ENCODE measurements at regions not wholly inside any gene's neighbourhood (a gene's known extent, or its start where the extent isn't known, plus 50 kb on each side); places are given as distances from the start of the nearest gene placed in this dataset.
A peak's percentile ranks its signal among the peaks of the same experiment; 100 is the strongest.

DNA sequence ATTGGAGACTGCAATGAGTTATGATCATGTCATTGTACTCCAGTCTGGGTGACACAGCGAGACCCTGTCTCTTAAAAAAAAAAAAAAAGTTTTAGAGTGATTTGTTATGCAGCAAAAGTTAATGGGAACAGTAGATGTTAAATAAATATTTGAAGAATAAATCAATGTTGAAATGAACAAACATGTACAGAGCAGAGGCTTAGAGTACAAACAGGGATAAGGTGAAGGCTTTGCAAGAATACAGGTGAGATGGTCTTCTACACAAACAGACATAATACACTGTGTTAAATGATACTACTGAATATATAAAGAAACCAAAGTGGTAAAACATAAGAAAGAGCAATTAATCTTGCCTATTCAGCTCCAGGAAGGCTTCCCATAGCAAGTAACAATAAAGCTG lies 265.4 kb downstream of the CNTN3 start:
- Histone ChIP-seq H3K9ac (ENCODE audit: low read depth in 1 of 2, low read length in 2 of 2) (no peak overlapping the region), H3K27me3 (ENCODE audit: control insufficient read depth in 4 of 4, insufficient read depth in 4 of 4, low read length in 3 of 4) (no peaks in the 10 kb centered on the region), H3K4me3 (ENCODE audit: low read depth in 1 of 3, low read length in 3 of 3) (no peak overlapping the region), H3K27ac (ENCODE audit: low read depth in 1 of 2, low read length in 2 of 2) (no peak overlapping the region), H3K9me3 (ENCODE audit: control insufficient read depth in 4 of 4, low read length in 3 of 4) (no peaks in the 10 kb centered on the region), H3K36me3 (ENCODE audit: control insufficient read depth in 4 of 4, insufficient read depth in 3 of 4, low read depth in 1 of 4, low read length in 3 of 4) (no peaks in the 10 kb centered on the region), H3K4me1 (ENCODE audit: control insufficient read depth in 4 of 4, insufficient read depth in 4 of 4, low read length in 3 of 4) (peaks cover 6 to 39% (median 25%) of the 10 kb centered on the region in 4 donors)
- no peak for DNase-seq (ENCODE audit: low spot score)
- TF ChIP-seq EGR1 (IDR thresholded peaks at IDR 0.05; ENCODE audit: low read depth in 2 of 2) (no peak), SP1 (IDR thresholded peaks at IDR 0.05) (peak; percentile 37), GABPA (IDR thresholded peaks at IDR 0.05 in 1 of 2, conservative IDR thresholded peaks at IDR 0.05 in 1 of 2) (no peak), FOXA1 (IDR thresholded peaks at IDR 0.05) (no peak), HNF4G (IDR thresholded peaks at IDR 0.05) (no peak), RXRA (IDR thresholded peaks at IDR 0.05) (peak; percentile 20 to 54), TAF1 (conservative IDR thresholded peaks at IDR 0.05) (no peak), RAD21 (IDR thresholded peaks at IDR 0.05) (peak; percentile 16 to 28), NR2F2 (IDR thresholded peaks at IDR 0.05) (no peak), FOXA2 (IDR thresholded peaks at IDR 0.05) (peak; percentile 45), YY1 (IDR thresholded peaks at IDR 0.05) (no peak), JUND (IDR thresholded peaks at IDR 0.05) (no peak), HNF4A (conservative IDR thresholded peaks at IDR 0.05) (peak; percentile 60 to 68)
- TF ChIP-seq, protein P1, sequence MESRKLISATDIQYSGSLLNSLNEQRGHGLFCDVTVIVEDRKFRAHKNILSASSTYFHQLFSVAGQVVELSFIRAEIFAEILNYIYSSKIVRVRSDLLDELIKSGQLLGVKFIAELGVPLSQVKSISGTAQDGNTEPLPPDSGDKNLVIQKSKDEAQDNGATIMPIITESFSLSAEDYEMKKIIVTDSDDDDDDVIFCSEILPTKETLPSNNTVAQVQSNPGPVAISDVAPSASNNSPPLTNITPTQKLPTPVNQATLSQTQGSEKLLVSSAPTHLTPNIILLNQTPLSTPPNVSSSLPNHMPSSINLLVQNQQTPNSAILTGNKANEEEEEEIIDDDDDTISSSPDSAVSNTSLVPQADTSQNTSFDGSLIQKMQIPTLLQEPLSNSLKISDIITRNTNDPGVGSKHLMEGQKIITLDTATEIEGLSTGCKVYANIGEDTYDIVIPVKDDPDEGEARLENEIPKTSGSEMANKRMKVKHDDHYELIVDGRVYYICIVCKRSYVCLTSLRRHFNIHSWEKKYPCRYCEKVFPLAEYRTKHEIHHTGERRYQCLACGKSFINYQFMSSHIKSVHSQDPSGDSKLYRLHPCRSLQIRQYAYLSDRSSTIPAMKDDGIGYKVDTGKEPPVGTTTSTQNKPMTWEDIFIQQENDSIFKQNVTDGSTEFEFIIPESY (IDR thresholded peaks at IDR 0.05): no peak
- TF ChIP-seq, protein P2, sequence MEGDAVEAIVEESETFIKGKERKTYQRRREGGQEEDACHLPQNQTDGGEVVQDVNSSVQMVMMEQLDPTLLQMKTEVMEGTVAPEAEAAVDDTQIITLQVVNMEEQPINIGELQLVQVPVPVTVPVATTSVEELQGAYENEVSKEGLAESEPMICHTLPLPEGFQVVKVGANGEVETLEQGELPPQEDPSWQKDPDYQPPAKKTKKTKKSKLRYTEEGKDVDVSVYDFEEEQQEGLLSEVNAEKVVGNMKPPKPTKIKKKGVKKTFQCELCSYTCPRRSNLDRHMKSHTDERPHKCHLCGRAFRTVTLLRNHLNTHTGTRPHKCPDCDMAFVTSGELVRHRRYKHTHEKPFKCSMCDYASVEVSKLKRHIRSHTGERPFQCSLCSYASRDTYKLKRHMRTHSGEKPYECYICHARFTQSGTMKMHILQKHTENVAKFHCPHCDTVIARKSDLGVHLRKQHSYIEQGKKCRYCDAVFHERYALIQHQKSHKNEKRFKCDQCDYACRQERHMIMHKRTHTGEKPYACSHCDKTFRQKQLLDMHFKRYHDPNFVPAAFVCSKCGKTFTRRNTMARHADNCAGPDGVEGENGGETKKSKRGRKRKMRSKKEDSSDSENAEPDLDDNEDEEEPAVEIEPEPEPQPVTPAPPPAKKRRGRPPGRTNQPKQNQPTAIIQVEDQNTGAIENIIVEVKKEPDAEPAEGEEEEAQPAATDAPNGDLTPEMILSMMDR (IDR thresholded peaks at IDR 0.05; ENCODE audit: low read depth, low read length, missing input control): no peak
- TF ChIP-seq, protein P3, sequence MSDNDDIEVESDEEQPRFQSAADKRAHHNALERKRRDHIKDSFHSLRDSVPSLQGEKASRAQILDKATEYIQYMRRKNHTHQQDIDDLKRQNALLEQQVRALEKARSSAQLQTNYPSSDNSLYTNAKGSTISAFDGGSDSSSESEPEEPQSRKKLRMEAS (IDR thresholded peaks at IDR 0.05): no peak
- TF ChIP-seq, protein P4, sequence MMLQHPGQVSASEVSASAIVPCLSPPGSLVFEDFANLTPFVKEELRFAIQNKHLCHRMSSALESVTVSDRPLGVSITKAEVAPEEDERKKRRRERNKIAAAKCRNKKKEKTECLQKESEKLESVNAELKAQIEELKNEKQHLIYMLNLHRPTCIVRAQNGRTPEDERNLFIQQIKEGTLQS (IDR thresholded peaks at IDR 0.05): no peak
- TF ChIP-seq, protein P5, sequence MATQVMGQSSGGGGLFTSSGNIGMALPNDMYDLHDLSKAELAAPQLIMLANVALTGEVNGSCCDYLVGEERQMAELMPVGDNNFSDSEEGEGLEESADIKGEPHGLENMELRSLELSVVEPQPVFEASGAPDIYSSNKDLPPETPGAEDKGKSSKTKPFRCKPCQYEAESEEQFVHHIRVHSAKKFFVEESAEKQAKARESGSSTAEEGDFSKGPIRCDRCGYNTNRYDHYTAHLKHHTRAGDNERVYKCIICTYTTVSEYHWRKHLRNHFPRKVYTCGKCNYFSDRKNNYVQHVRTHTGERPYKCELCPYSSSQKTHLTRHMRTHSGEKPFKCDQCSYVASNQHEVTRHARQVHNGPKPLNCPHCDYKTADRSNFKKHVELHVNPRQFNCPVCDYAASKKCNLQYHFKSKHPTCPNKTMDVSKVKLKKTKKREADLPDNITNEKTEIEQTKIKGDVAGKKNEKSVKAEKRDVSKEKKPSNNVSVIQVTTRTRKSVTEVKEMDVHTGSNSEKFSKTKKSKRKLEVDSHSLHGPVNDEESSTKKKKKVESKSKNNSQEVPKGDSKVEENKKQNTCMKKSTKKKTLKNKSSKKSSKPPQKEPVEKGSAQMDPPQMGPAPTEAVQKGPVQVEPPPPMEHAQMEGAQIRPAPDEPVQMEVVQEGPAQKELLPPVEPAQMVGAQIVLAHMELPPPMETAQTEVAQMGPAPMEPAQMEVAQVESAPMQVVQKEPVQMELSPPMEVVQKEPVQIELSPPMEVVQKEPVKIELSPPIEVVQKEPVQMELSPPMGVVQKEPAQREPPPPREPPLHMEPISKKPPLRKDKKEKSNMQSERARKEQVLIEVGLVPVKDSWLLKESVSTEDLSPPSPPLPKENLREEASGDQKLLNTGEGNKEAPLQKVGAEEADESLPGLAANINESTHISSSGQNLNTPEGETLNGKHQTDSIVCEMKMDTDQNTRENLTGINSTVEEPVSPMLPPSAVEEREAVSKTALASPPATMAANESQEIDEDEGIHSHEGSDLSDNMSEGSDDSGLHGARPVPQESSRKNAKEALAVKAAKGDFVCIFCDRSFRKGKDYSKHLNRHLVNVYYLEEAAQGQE (IDR thresholded peaks at IDR 0.05): no peak
- 23% methylated on average over 1 of the region's 1 CpG for WGBS
